ENCODE measurements at regions not wholly inside any gene's neighbourhood (a gene's known extent, or its start where the extent isn't known, plus 50 kb on each side); places are given as distances from the start of the nearest gene placed in this dataset.

- no peak for TF ChIP-seq POLR2A (IDR thresholded peaks at IDR 0.05; ENCODE audit: low read length)
- TF ChIP-seq GATA1 (IDR thresholded peaks at IDR 0.05; ENCODE audit: low read depth, low read length), result no peak
Measured at GRCh38 chr1:102463328-102463727, 466.6 kb upstream of the OLFM3 start.

Measured in erythroblast (primary cell).